ENCODE measurements at regions not wholly inside any gene's neighbourhood (a gene's known extent, or its start where the extent isn't known, plus 50 kb on each side); places are given as distances from the start of the nearest gene placed in this dataset.

- no peak for DNase-seq (ENCODE audit: low spot score)
Measured at GRCh38 chr1:199287206-199287605, 648.4 kb downstream of the PTPRC start.

- DNase-seq (ENCODE audit: low spot score): no peak
Measured at GRCh38 chr1:199287647-199288046, 648.8 kb downstream of the PTPRC start.

DNA sequence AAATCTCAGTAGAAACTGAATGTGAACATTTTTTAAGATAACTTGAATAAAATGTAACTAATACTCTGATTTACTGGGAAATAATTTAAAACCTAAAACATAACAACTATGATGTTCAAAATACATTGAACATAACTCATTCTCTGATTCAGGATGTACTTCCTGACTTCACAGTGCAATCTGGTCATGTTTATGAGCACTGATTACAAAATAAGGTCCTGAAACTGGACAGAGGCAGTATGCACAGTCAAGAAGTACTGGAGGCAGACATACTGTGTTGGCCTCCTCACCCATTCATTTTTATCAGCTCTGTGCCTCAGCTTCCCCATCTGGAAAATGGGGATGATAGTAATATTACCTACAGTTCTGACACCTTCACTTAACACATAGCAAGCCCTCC, 651.3 kb downstream of the PTPRC start:
- DNase-seq (ENCODE audit: low spot score): no peak

GRCh38 chr1:199291022-199291740, 652.3 kb downstream of the PTPRC start:
- no peak for DNase-seq (ENCODE audit: low spot score)

DNA sequence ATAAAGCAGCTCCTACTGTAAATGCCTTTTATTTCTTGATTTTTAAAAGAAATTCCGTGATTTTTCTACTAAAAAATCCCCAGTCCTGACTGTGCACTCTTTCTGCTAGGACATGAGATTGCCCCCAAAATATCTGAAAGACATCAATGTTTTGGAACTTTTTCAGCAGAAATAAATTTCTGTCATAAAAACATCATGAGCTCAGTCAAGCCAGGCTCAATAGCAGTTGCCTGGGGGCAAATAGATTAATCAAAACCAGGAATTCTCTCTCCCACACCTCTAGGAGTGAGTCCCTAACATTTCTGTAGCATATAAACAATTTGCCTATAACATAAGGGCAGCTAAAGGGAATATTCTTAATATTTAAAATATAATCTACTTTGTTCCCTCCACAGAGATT, 654.1 kb downstream of the PTPRC start:
- no peak for DNase-seq (ENCODE audit: low spot score)

GRCh38 chr1:199295107-199295506, 656.3 kb downstream of the PTPRC start:
- DNase-seq (ENCODE audit: low spot score): no peak

- DNase-seq (ENCODE audit: low spot score): no peak
Measured at GRCh38 chr1:199297174-199297573, 658.3 kb downstream of the PTPRC start.

DNA sequence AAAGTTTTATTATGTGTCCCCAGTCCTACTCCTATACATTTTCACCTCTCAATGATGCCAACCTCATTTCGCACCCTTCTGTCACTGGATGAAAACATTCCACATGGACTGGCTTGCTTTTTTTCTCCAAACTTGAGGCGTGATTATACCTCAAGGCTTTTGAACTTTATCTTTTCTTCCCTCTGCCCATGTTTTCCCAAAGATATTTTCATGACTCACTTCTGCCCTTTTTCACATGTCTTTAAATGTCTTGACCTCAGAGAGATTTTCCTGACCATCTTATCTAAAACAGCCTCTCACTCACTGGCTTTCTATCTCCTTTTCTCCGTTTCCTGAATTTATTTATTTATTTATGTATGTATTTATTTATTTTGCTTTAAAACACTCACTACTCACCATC, 659.0 kb downstream of the PTPRC start:
- DNase-seq (ENCODE audit: low spot score): no peak

DNA sequence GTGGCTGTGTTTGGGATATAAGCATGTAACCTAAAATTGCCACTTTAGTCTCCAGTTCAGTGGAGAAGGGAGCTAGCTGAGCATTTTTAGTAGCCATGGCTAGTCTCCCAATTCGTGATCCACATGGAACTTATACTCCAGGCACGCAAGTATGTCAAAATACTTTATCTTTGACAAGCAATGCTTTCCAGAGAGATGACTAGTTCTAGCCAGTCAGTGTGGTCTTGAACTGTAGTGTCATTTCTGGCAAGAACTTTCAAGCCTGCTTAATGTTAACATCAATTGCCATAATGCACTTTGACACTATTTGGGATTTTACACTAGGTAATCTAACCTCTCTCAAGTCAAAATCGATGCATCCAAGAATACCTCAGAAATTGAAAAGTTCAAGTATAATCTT, 660.0 kb downstream of the PTPRC start:
- DNase-seq (ENCODE audit: low spot score): no peak

GRCh38 chr1:199301472-199302217, 662.8 kb downstream of the PTPRC start:
- DNase-seq (ENCODE audit: low spot score): no peak

DNA sequence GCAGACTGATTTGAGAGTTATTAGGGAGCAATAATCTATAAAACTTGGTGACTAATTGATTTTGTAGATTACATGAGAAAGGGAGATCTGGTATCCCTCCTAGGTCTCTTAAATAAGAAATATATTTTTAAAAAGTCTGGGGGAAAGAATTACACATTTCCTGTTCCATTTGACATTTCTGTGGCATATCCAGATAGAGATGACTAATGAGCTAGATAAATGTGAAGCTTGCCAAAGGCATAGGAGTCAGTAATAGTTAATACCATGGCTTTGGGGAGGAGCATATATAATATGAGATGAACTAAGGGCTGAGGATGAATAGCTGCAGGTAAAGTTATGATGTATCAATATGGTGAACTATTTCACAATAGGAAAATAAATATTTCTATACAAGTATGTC, 663.7 kb downstream of the PTPRC start:
- no peak for DNase-seq (ENCODE audit: low spot score)

- no peak for DNase-seq (ENCODE audit: low spot score)
Measured at GRCh38 chr1:199303035-199303434, 664.2 kb downstream of the PTPRC start.

DNA sequence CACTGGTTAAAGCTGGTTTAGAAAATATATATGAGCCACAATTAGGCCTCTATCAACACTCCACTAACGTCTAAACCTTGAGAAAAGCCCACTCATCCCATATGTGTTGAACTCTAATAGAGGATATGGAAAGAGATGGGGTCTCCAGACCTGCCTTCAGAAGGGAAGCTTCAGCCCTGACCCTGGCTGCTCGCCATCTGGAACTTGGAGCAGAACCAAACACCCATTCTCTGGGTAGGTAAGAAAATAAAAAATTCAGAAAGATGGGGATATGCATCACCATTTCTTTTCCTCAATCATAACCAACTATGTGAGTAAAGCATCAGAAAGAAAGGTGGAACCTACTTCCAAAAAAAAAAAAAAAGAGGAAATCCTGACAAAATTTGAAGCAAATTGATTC, 666.2 kb downstream of the PTPRC start:
- no peak for DNase-seq (ENCODE audit: low spot score)

DNA sequence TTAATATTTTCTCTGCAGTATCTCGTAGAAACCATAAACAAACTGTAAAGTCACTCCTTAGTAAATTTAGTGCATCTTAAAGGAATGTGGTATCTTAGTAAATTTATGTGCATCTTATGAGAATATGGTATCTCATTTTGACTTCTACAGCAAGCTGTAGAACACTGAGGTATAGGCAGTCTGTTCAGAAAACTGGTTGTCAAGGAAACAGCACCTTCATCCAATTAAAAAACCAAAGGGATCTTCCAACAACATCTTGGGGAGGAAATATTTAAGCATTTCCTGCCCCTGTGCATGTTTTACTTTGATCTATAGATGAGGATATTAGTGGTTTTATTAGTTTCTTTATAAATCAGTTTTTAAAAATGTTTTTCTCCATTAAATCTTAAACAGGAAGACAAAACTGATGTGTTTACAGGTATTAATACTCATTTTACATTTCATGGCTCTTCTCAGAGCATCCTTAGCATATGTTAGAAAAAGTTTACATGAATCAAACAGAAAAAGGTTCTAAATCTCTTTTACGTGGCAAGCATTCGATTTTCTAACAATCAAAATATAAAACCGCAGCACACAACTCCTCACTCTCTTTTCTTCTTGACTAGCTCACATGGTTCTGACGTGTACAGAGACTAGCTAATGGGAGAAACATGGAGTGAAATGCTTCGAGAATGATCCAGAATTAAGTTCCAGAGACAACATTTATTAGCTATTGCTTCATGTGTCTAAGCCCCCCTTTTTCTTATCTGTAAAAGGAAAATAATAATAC, 668.8 kb downstream of the PTPRC start:
- no peak for DNase-seq (ENCODE audit: low spot score)

DNA sequence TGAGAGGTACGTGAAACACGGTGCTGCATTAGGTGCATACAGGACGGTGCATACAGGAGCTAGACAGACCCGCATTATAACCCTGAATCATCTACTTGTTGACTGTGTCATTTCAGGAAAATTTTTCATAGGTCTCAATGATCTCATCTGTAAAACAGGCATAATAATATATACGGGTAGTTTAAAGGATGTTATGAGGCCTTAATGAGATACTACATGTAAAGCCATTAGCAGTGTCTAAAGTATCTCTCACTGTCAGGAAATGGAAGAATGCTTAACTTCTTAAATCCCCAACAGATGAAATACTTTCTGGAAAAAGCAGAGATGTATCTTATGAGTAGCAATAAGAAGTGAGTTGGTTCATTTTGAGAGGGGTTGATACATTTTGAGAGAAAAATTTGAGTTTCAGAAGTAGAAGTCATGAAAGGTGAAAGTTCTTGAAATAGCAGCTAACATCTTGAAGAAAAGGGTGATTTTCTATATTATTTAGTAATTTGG, 669.6 kb downstream of the PTPRC start:
- DNase-seq (ENCODE audit: low spot score): no peak

- no peak for DNase-seq (ENCODE audit: low spot score)
Measured at GRCh38 chr1:199310708-199311107, 671.9 kb downstream of the PTPRC start.

DNA sequence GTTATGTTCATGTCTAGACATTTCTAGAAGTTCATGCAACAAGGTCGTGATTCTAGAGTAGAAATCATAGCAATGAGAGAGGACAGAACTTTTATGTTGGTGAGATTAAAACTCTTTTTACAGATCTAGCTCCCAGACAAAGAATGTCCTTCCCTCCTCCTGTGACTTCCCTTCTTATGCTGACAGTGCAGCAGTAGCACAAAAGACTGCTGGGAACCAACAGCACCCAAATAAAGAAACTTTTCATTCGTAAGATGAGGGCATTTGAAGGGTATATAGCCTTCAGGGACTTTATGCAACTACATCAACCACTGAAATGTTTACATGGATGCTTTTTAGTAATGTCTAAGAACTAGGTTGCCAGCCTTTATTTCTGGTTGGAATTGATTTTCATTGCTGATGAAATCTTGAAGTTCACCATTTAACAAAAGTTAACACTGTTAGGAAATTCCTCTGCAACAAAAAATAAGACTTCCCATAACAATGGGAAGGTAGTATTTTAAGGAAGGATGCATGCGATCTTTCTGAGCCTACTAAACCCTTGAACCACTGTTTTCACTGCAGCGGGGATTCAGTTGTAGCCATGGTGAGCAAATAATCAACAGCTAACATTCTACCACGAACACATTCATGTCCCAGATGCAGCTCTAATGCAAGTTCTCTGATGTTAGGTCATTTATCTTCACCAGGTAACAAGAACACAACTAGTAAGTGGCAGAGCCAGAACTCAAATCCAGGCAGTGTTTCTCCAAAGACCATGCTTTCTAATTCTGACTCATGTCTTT, 672.8 kb downstream of the PTPRC start:
- DNase-seq (ENCODE audit: low spot score): no peak

DNA sequence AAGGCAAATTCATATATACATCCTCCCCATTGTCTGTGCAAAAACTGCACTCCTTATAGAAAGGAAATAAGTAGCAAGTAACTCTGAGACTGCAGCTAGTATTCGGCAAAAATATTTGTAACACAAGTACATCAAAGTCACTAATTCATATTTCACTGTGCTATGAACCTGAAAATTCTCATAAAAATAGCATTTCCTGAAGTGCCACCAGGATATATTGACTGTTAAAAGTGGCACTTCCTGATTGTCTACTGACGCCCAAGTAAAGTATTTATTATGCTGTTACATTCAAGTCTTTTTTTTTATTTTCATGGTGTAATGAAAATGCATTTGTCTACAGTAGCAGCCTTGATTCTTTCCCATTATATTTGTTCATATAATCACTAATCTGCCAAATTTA, 673.8 kb downstream of the PTPRC start:
- no peak for DNase-seq (ENCODE audit: low spot score)

DNA sequence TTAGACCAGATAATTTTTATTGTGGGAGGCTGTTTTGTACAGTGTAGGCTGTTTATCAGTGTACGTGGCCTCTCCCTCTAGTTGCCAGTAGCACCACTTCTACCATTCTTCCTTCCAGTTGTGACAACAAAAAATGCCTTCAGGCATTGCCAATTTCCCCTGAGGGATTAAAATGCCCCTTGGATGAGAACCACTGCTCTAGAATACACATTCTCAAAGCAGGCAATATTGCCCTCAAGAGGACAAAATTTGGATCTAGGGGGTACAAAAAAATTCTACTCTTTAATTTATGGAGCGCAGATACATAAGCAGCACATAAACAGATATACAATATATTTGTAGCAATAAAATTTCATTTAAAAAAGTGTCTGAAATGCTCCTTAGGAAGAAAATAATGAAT, 674.6 kb downstream of the PTPRC start:
- DNase-seq (ENCODE audit: low spot score): no peak

DNA sequence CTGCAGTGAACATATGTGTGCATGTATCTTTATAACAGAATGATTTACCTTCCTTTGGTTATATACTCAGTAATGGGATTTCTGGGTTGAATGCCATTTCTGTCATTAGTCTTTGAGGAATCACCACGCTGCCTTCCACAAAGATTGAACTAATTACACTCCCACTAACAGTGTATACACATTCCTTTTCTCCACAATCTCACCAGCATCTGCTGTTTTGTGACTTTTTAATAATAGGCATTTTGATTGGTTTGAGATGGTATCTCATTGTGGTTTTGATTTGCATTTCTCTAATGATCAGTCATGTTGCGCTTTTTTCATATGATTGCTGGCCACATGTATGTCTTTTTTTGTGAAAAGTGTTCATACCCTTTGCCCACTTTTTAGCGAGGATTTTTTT, 680.5 kb downstream of the PTPRC start:
- no peak for DNase-seq (ENCODE audit: low spot score)

GRCh38 chr1:199322278-199322677, 683.4 kb downstream of the PTPRC start:
- no peak for DNase-seq (ENCODE audit: low spot score)

- DNase-seq (ENCODE audit: low spot score): no peak
Measured at GRCh38 chr1:199333180-199333579, 694.3 kb upstream of the NR5A2 start.
